ENCODE measurements at regions not wholly inside any gene's neighbourhood (a gene's known extent, or its start where the extent isn't known, plus 50 kb on each side); places are given as distances from the start of the nearest gene placed in this dataset.
"Not testable (repeated sequence)": the region's sequence is repeated elsewhere in the genome, so short reads cannot be mapped to it uniquely, and the experiment has no call there.

DNA sequence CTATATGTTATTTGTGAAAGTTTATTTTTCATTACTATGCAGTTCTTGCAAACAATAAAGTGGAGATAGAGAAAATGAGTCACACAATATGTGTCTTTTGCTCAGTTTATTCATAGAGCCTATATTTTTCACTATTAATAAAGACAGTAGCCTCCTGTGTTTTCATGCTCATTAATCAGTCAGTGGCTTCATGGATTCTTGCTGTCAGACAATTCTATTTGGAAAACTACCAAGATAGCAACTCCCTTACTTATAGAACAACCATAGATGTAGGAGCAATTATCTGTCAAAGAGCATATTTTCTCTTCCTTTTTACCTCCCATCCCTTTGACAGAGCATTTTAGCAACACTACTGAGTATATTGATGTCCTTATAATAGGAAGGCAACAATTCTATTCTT, 132.7 kb upstream of the CALCR start:
- no peaks in the 10 kb centered on the region for H3K36me3 ChIP-seq (ENCODE audit: low read depth)
- ATAC-seq (ENCODE audit: low read depth), result no peak

GRCh38 chr7:93706162-93706561, 131.6 kb upstream of the CALCR start:
- not testable (repeated sequence) for ATAC-seq (ENCODE audit: low read depth); H3K9me3 ChIP-seq (ENCODE audit: severe bottlenecking); H3K27ac ChIP-seq (ENCODE audit: poor library complexity, severe bottlenecking); H3K27me3 ChIP-seq (ENCODE audit: insufficient read depth, poor library complexity, severe bottlenecking); H3K4me1 ChIP-seq (ENCODE audit: insufficient read depth, poor library complexity, severe bottlenecking); H3K36me3 ChIP-seq (ENCODE audit: low read depth); DNase-seq (ENCODE audit: low spot score); H3K4me3 ChIP-seq (ENCODE audit: severe bottlenecking)

More for the DNA sequence above, 132.7 kb upstream of the CALCR start:
- Histone ChIP-seq H3K4me1 (ENCODE audit: insufficient read depth, poor library complexity, severe bottlenecking) (no peaks in the 10 kb centered on the region), H3K9me3 (ENCODE audit: severe bottlenecking) (no peaks in the 10 kb centered on the region), H3K27ac (ENCODE audit: poor library complexity, severe bottlenecking) (no peak overlapping the region), H3K27me3 (ENCODE audit: insufficient read depth, poor library complexity, severe bottlenecking) (peaks cover 6% of the 10 kb centered on the region), H3K4me3 (ENCODE audit: severe bottlenecking) (no peak overlapping the region)
- TF ChIP-seq, protein P1, sequence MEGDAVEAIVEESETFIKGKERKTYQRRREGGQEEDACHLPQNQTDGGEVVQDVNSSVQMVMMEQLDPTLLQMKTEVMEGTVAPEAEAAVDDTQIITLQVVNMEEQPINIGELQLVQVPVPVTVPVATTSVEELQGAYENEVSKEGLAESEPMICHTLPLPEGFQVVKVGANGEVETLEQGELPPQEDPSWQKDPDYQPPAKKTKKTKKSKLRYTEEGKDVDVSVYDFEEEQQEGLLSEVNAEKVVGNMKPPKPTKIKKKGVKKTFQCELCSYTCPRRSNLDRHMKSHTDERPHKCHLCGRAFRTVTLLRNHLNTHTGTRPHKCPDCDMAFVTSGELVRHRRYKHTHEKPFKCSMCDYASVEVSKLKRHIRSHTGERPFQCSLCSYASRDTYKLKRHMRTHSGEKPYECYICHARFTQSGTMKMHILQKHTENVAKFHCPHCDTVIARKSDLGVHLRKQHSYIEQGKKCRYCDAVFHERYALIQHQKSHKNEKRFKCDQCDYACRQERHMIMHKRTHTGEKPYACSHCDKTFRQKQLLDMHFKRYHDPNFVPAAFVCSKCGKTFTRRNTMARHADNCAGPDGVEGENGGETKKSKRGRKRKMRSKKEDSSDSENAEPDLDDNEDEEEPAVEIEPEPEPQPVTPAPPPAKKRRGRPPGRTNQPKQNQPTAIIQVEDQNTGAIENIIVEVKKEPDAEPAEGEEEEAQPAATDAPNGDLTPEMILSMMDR (IDR thresholded peaks at IDR 0.05; ENCODE audit: poor library complexity, severe bottlenecking), result no peak
- no peak for DNase-seq (ENCODE audit: low spot score)

DNA sequence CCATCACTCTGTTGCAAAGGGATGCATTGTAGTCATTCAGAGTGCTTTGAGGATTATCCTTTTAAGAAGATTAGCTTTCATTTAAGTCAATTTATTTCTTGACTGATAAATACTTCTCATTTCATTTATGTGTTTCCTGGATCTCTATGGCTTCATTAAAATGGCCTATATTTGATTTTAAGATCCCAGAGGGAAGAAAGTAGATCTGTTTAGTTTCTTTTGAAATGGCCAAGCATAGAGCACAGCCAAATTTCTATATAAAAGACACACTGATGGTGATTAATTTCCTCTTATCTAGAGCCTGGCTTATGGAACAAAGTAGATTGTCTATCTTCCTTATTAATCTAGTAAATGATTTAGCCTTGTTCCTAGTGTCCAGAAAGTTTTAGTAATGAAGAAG, 129.7 kb upstream of the CALCR start:
- Histone ChIP-seq H3K36me3 (ENCODE audit: low read depth) (no peaks in the 10 kb centered on the region), H3K27ac (ENCODE audit: poor library complexity, severe bottlenecking) (no peak overlapping the region), H3K9me3 (ENCODE audit: severe bottlenecking) (no peaks in the 10 kb centered on the region), H3K4me3 (ENCODE audit: severe bottlenecking) (no peak overlapping the region), H3K27me3 (ENCODE audit: insufficient read depth, poor library complexity, severe bottlenecking) (peaks cover 10% of the 10 kb centered on the region), H3K4me1 (ENCODE audit: insufficient read depth, poor library complexity, severe bottlenecking) (no peaks in the 10 kb centered on the region)
- ATAC-seq (ENCODE audit: low read depth), result no peak
- TF ChIP-seq, protein P1 (IDR thresholded peaks at IDR 0.05; ENCODE audit: poor library complexity, severe bottlenecking), result no peak
- DNase-seq (ENCODE audit: low spot score), result no peak

GRCh38 chr7:93697901-93698300, 123.4 kb upstream of the CALCR start:
- TF ChIP-seq, protein P1 (IDR thresholded peaks at IDR 0.05; ENCODE audit: poor library complexity, severe bottlenecking), result no peak
- Histone ChIP-seq H3K4me1 (ENCODE audit: insufficient read depth, poor library complexity, severe bottlenecking) (no peaks in the 10 kb centered on the region), H3K27ac (ENCODE audit: poor library complexity, severe bottlenecking) (no peak overlapping the region), H3K27me3 (ENCODE audit: insufficient read depth, poor library complexity, severe bottlenecking) (peaks cover 22% of the 10 kb centered on the region), H3K9me3 (ENCODE audit: severe bottlenecking) (no peaks in the 10 kb centered on the region), H3K4me3 (ENCODE audit: severe bottlenecking) (no peak overlapping the region), H3K36me3 (ENCODE audit: low read depth) (no peaks in the 10 kb centered on the region)
- ATAC-seq (ENCODE audit: low read depth), result no peak
- no peak for DNase-seq (ENCODE audit: low spot score)

GRCh38 chr7:93693796-93694195, 119.3 kb upstream of the CALCR start:
- no peak for DNase-seq (ENCODE audit: low spot score)
- Histone ChIP-seq H3K4me1 (ENCODE audit: insufficient read depth, poor library complexity, severe bottlenecking) (no peaks in the 10 kb centered on the region), H3K27ac (ENCODE audit: poor library complexity, severe bottlenecking) (no peak overlapping the region), H3K4me3 (ENCODE audit: severe bottlenecking) (no peak overlapping the region), H3K27me3 (ENCODE audit: insufficient read depth, poor library complexity, severe bottlenecking) (peaks cover 29% of the 10 kb centered on the region), H3K9me3 (ENCODE audit: severe bottlenecking) (no peaks in the 10 kb centered on the region), H3K36me3 (ENCODE audit: low read depth) (no peaks in the 10 kb centered on the region)
- no peak for ATAC-seq (ENCODE audit: low read depth)
- TF ChIP-seq, protein P1 (IDR thresholded peaks at IDR 0.05; ENCODE audit: poor library complexity, severe bottlenecking), result no peak
